D341Med (cell line): ENCODE measurements at regions not wholly inside any gene's neighbourhood (a gene's known extent, or its start where the extent isn't known, plus 50 kb on each side); places are given as distances from the start of the nearest gene placed in this dataset.
"Not testable (repeated sequence)": the region's sequence is repeated elsewhere in the genome, so short reads cannot be mapped to it uniquely, and the experiment has no call there.

Experiments
- DNase-seq: peaks from one replicate; pipeline ENCODE4 v3.0.0; 2012; ENCODE audit warnings: low spot score

DNA sequence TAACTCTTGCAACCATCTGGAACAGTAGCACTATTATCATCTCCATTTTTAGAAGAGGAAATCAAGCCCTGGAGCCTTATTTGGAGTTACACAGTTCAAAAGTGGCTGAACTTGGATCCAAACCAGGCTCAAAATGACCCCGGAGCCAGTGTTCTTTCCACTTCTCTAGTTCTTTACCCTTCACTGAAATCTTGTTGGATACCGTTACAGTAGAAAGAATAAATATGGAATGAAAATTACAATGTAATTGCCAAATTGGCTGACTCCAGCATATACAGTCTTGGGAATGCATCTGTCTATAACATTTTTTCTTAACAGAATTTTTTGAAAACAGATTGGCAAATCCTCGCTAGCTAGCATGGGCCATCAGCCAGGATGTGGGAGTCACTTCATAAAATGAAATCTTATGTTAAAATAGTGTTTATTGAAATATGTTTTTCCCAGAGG lies 261.4 kb downstream of the CTH start:
- DNase-seq = no peak

DNA sequence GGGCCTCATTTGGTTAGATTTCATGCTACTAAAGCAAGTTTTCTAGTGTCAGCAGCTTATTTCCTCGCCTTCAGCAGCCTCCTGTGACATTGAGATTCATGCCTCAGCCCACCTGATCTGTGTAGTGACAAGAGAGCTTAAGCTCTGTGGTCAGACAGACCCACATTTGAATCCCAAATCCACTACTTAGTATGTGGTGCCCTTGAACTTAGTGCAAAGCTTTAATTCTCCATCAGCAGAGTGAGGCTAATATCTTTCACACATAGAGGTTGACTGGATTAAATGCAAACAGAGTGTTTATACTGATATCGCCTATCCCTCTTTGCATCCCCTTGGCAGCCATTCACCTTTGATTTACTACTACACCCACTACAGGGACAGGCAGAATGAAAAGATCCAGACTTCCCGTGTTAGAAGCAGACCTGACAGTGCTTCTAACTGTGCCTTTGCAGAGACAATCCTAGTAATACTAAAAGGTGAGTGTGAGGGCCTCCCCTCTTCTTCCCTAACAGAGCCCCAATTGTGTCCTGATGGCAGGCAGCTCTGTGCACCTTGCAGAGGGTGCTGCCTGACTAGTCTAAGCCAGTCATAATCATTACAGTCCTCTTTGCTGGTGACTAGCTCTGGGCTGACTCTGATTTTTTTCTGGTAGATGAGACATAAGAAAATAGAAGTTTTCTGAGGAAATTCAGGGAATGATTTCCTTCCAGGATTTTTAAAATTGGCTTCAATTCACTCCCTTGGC lies 264.0 kb downstream of the CTH start:
- no peak for DNase-seq

DNA sequence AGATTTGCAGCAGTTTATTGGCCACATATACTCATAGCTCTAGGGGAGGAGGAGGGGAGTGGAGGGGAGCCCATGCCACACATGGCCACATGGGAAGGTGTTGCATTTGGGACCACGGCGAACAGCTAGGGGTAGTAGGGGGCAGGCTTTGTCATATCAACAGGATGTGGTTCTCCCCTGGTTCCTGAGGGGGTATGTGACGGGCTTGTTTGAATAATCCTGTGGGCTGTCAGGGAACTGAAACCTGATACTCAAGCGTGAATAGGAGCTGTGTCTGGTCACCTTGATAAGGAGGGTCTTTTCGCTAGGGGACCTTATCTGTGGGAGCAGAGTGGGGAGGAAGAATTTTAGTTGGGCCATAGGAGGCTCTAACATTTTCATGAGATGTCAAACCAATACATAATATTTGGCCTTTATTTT lies 264.7 kb downstream of the CTH start:
- no peak for DNase-seq

DNA sequence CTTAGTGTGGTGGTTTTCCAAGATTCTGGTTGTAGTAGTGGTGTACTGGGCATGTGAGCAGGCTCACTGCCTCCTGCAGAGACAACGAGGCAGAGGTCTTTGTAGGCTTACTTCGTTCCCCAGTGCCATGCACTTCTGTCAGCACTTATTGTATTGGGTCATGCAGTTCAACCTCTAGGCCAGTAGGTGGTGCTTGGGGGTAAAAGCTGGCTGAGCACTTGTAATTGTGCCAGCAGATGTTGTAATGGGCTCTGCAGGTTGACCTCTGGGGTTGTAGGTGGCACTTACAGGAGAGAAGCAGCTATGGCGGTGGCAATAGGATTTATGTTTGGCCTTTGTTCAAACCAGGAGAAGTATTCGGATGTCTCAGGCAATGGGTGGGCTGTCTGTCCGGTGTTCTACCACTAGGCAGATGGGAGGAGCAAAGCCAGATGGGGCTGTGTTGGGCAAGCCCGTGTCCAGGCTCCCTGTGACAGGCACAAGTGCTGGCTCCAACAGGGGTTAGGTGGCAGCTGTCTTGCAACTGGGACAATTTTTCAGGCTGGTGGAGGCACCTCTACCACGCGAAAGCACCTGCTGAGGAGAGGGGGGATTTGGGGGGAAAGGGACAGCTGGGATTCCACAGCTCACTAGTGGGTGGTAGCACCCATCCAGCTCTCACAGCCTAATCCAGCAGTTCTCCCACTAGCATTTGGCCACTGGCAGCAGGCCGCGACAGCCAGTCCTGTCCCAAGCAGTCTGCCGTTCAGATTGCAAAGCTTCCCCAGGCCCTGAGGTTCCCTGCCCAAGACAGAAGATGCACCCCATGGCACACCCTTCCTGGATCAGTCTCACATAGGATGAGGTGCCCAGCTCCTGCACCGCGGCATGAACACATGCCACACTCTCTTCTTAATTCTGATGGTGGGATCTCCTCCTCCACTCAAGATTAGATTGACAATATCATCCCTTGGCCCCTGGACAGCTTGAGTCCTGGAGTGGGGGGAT lies 274.5 kb downstream of the CTH start:
- DNase-seq = peak; percentile 69

DNA sequence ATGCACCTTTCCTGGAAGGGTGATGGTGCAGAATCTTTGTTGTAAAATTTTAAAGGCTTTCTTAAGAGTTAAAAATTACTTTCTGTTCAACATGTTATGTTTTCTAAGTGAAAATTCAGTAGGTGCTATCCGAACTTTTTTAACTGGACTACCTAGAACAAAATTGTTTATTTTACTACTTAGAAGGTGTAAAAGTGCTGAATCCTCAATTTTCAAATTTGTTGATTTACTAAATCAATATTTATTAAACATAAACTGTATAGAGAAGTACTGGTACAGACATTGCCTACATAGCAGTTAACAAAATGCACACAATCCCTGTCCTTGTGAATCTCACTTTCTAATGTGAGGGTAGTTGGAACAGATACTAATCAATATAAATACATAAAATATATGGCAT lies 277.5 kb downstream of the CTH start:
- no peak for DNase-seq

DNA sequence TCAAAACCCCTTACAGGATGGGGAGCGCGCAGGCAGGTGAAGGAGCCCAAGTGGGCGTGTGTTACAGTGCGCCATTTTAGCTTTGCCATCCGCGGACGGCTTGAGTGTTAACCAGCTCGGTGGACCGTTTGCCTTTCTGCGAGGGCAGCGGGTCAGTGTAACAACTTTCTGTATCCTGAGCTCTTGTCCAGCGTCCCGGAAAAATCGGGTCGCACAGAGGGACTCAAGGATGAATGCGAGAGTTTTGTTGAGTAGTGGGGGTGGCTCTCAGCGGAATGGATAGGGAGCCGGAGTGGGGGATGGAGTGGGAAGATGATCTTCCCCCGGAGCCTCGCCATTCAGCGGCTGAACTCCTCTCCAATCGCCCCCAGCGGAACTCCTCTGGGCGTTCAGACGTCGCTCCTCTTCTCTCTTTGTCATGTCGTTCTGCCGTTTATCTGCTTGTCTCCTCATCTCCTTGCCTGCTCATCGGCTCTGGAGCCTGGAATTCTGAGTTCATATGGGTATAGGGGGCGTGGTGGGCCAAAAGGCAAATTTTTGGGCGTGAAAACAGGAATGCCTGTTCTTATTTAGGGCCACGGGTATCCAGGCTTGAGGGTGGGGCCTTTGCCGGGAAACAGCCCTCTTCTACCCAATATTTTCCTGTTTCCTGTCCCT lies 295.4 kb downstream of the CTH start:
- no peak for DNase-seq

DNA sequence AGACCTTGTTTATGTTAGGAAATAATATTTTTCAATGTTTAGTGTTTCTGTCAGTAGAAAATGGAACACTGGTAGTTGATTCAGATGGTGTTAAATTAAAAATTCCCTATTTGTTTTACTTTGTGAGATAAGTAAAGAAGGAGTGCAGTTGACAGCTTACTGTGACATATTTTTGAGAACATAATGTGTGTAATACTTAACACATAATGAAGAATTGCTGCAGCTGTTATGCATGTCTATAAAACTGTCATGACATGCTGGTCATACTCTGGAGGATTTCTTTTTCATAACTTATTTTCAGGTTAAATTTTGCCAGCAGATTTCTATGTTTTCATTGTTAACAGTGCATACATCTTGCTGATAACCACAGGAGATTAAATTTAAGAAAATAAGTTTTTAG lies 296.1 kb downstream of the CTH start:
- no peak for DNase-seq

DNA sequence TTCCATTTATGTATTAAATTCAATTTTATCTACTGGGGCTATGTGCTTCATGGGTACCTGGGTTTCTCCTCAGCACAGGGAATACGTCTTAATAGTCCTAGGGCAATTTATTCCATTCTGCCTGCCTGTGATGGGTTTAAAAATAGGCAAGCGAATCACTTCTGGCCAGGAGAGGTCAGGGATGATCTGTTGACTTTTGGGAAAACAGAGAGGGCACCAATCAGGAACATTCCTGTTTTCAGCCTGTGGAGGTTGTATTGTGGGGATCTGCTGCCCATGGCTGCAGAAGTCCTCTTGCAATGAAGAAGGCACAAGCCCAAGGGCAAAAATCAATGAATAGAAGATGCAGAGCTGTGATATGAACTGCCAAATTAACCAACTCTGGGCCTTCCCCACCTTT lies 303.1 kb downstream of the CTH start:
- DNase-seq = no peak

DNA sequence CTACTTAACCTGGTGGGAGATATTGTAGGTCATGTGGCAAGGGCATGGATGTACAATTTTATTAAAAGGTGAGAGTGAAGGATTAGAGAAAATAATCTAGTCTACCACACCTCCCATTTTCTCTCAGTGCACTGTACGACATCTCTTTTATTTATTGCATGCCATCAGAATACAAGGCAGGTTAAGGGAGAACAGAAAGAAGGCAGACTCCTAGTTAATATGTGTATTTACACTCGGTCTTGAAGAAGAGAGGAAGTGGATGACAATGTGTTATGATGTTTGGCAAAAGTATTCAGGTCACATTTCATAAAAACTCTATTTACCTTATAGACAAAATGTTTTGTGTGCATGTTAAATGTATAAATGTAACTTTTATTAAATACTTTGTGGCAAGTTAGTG lies 306.1 kb downstream of the CTH start:
- DNase-seq = no peak

DNA sequence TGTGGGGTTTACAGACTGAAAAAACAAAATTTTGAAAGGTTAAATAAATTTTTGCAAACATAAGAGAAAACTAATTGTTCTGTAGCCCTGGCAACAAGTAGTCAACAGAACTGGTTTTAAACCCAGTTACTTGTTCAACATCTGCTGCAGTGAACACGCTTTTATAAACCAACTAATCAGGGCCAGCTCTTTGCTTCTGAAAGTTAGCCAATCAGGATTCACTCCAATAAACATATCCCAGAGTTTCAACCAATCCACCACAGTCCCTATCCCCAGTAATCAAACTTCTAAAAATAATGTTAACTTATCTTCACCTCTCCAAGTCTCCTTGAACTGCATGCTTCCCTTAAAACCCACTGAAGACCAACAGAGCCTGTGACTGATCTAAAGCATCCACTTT lies 306.6 kb downstream of the CTH start:
- no peak for DNase-seq

DNA sequence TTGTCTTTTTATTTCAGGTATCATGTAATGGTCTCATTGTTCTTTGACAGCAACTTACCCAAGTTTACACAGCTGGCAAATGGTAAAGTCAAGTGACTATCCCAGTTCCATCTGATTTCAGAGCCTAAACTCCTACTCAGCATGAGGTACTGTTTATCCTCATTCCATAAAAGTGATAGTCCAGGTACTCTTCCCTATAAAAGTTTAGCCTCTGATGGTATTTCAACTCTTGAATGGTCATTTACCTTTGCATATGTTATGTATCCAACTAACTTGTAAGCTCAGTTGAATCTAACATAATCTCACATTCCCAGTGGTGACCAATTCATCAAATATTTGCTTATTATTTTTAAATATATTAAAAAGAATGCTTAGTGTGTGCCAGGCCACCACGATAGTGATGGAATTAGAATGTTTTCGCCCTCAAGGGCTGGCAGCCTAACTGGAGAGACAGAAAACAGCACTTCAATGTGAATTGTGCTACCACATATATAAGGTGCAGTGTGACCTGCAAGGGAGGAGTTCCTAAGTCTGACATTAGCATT lies 307.1 kb downstream of the CTH start:
- DNase-seq = no peak

DNA sequence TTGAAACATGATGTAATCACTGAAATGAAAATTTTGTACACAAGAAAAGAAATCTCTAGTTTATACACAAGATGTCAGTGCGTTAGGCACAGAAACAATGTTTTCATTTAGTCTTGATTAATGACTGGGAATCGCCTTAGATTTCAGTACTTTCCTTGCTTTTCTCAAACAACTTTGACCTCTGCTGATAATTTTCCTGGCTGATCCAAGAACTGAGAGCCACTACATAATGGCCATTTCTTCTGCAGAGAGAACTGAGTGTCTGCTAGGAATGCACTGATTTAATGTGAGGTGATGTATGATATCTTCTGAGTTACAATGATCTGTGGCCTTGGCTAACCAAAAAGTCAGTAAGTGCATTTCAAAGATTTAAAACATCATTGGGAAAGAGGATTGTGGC lies 308.1 kb downstream of the CTH start:
- no peak for DNase-seq

DNA sequence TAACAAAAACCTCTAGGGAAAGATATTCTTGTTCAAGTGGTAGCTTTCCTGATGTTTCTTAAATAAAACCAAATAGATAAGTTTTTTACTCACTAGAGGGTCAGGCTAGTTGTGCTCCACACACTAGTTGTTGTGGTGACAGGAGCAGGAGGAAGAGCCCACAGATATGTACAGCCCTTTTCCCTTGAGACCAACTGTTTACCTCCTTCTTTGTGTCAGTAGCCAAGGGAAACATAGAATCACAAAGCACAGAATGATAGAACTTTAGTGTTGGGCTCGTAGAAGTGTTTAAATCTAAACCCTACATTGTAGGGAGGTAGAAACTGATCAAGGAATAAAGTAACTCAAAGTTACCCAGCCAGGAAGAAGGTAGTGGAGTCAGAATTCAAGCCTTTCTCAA lies 309.0 kb downstream of the CTH start:
- no peak for DNase-seq

DNA sequence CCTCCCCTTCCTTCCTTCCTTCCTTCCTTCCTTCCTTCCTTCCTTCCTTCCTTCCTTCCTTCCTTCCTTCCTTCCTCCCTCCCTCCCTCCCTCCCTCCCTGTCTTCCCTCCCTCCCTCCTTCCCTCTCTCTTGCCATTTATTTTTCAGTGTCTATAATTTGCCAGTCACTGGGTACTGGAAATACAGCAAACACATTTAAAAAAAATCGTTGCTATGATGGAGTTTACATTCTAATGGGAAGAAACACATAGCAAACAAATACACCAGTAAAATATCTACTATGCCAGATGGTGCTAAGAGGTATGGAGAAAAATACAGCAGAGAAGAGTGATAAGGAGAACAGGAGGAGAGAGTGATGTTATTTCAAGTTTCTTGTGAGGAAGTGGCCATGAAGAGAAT lies 309.5 kb downstream of the CTH start:
- no peak for DNase-seq

DNA sequence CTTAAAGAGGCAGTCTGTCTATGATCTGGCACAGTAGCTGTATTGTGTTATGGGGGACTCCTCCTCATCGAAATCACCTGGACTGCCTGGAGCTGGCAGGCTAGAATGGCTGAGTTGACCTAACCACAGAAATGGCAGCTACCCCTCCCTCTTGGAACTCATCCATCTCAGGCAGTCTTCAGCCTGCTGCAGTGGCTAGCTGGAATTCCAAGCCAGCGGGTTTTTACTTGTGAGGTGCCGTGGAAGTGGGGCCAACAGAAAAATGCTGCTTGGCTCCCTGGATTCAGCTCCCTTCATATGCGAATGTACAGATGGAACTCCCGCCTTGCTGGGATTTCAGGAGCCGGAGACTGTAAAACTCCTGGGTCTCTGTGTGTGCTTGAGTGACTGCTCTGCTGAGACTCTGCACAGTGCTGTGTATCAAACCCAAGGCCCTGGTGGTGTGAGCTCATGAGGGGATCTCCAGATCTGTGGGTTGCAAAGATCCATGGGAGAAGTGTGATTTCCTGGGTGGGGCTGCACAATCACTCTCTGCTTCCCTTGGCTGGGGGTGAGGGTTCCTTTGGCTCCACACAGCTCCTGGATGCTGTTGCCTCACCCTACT lies 316.9 kb downstream of the CTH start:
- DNase-seq = no peak

DNA sequence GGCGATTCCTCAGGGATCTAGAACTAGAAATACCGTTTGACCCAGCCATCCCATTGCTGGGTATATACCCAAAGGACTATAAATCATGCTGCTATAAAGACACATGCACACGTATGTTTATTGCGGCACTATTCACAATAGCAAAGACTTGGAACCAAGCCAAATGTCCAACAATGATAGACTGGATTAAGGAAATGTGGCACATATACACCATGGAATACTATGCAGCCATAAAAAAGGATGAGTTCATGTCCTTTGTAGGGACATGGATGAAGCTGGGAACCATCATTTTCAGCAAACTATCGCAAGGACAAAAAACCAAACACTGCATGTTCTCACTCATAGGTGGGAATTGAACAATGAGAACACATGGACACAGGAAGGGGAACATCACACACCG lies 311.1 kb downstream of the PTGER3 start:
- not testable (repeated sequence) for DNase-seq

DNA sequence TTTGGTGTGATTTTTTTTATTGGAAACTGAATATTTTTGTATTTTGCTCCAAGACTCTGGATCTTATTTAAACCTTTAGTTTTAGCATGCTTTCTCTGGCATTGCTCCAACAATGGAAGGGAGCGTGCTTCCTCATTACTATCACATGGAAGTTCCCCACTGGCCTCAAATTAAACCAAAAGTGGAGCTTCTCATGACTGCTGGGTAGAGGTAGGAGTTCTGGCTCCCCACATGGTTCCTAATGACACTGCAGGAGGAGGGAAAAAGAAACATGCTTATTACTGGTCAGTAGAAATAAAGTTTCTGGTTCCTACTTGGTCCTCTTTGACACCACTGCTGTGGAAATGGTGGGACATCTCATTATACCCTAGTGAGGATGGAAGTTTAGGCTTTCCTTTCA lies 310.5 kb downstream of the PTGER3 start:
- DNase-seq = no peak

DNA sequence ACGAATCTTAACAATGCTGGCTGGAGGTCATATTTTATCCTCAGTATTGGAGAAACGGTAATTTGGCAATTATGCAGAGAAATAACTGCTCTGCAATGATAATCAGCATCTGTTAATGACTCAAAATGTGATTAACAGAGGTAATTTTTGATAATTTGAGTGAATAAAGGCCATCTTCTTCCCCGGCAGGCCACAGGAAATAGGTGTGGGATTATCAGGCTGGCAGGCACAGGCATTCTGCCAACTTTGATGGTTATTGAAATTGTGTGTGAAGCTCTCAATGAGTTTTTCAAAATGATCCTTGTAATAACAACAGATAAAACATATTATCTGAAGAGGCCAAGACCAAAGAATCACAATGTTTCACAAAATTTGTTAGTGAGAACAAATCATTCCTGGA lies 309.0 kb downstream of the PTGER3 start:
- no peak for DNase-seq

DNA sequence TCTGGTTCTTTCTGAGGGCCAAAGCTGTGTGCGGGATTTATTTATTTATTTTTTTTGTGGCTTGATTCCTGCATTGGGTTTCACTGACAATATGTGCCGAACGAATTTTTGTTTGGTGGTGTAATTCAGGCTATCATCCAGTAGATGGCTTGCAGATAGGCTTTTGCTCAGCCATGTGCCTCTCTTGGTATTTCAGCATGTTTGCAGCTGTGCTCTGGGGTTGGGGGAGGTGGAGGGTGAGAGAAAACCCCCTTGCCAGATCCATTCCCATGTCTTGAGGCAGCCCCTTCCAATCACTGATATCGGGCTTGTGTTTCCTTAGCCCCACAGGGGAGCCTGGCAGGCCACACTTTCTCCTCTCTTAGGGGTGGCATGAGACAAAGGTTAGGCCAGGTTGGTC lies 302.4 kb downstream of the PTGER3 start:
- DNase-seq = no peak

DNA sequence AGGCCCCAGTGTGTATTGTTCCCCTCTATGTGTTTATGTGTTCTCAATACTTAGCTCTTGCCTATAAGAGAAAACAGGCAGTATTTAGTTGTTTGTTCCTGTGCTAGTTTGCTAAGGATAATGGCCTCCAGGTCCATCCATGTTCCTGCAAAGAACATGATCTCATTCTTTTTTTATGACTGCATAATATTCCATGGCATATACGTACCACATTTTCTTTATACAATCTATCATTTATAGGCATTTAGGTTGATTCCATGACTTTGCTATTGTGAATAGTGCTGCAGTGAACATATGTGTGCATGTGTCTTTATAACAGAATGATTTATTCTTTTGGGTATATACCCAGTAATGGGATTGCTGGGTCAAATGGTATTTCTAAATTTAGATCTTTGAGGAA lies 301.6 kb downstream of the PTGER3 start:
- not testable (repeated sequence) for DNase-seq

DNA sequence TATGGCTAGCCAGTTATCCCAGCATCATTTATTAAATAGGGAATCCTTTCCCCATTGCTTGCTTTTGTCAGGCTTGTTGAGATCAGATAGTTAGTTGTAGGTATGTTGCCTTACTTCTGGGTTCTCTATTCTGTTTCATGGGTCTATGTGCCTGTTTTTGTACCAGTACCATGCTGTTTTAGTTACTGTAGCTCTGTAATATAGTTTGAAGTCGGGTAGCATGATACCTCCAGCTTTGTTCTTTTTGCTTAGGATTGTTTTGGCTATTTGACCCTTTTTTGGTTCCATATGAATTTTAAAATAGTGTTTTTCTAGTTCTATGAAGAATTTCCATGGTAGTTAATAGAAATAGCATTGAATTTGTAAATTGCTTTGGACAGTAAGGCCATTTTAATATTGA lies 300.5 kb downstream of the PTGER3 start:
- DNase-seq = not testable (repeated sequence)
